NT2/D1 (cell line): ENCODE measurements at regions not wholly inside any gene's neighbourhood (a gene's known extent, or its start where the extent isn't known, plus 50 kb on each side); places are given as distances from the start of the nearest gene placed in this dataset.

Experiments used
- SUZ12 ChIP-seq: IDR thresholded peaks from 2 replicates; pipeline ENCODE4 v1.6.1; 2011; ENCODE audit not compliant: insufficient read length, insufficient read depth; ENCODE audit errors: extremely low read depth
- YY1 ChIP-seq: IDR thresholded peaks from 2 replicates; pipeline ENCODE4 v1.6.1; 2011; ENCODE audit not compliant: insufficient read length, insufficient read depth
- ZNF274 ChIP-seq: IDR thresholded peaks from 2 replicates; pipeline ENCODE4 v1.6.1; 2011; ENCODE audit warnings: mild to moderate bottlenecking, low read depth, low read length

GRCh38 chr5:88540471-88541115 lies 271.9 kb upstream of the TMEM161B start:
- TF ChIP-seq SUZ12 (no peak), ZNF274 (no peak), YY1 (no peak)
